Panc1 (cell line): ENCODE measurements at regions not wholly inside any gene's neighbourhood (a gene's known extent, or its start where the extent isn't known, plus 50 kb on each side); places are given as distances from the start of the nearest gene placed in this dataset.
"Not testable (repeated sequence)": the region's sequence is repeated elsewhere in the genome, so short reads cannot be mapped to it uniquely, and the experiment has no call there.

Experiments used
- ATAC-seq: fragments of 200-7000 bp; cut with Tn5 transposase; 2 replicates; pipeline ENCODE4 v1.9.1; 2020; ENCODE audit warnings: mild to moderate bottlenecking, moderate library complexity
- BruUV-seq: library from RNA; stranded (reverse); fragments of 400-500 nt; replicated peaks from 2 replicates; lab custom pipeline; 2021; lab: Mats Ljungman, UMichigan
- CTCF ChIA-PET: fragments of 300-600 bp; sonication (Branson Sonifier 250); formaldehyde crosslinking; loops from one replicate; lab custom pipeline; 2022; ENCODE audit warnings: antibody characterized with exemption; lab: Charles Lee
- POLR2A ChIA-PET: fragments of 300-600 bp; sonication (Branson Sonifier 250); formaldehyde crosslinking; loops from one replicate; lab custom pipeline; 2022; ENCODE audit warnings: antibody characterized with exemption; lab: Charles Lee
- DNase-seq: peaks from one replicate; pipeline ENCODE4 v3.0.0-alpha.2; 2010; ENCODE audit warnings: low read depth, low spot score
- H3K27ac ChIP-seq: 2 replicates; pipeline ENCODE4 v1.5.1; 2011; ENCODE audit warnings: mild to moderate bottlenecking, low read length, inconsistent platforms
- H3K27me3 ChIP-seq: fragments of 200-500 bp; sonication (Bioruptor generic); 2 replicates; pipeline ENCODE4 v1.6.0; 2014; ENCODE audit warnings: low read length, inconsistent platforms; ENCODE audit not compliant: control insufficient read depth, insufficient read depth
- H3K36me3 ChIP-seq: fragments of 200-500 bp; sonication (Bioruptor generic); 2 replicates; pipeline ENCODE4 v1.5.1; 2014; ENCODE audit warnings: inconsistent platforms, mild to moderate bottlenecking, low read length, moderate library complexity; ENCODE audit not compliant: control insufficient read depth, insufficient read depth
- H3K4me1 ChIP-seq: 2 replicates; pipeline ENCODE4 v1.5.1; 2011; ENCODE audit warnings: inconsistent platforms, mild to moderate bottlenecking, low read length, moderate library complexity; ENCODE audit not compliant: control insufficient read depth, insufficient read depth
- H3K4me3 ChIP-seq, 2 experiments: 2 replicates each; pipeline ENCODE4 v1.5.1; 2011 to 2012; ENCODE audit warnings: low read depth in 2 of 2, low read length in 2 of 2, mild to moderate bottlenecking in 2 of 2, inconsistent platforms in 1 of 2, moderate library complexity in 1 of 2
- H3K9me3 ChIP-seq: fragments of 200-500 bp; sonication (Bioruptor generic); 2 replicates; pipeline ENCODE4 v1.5.1; 2014; ENCODE audit warnings: low read depth, mild to moderate bottlenecking, inconsistent platforms, low read length, moderate library complexity; ENCODE audit not compliant: control insufficient read depth, insufficient read depth
- POLR2AphosphoS5 ChIP-seq: IDR thresholded peaks from 2 replicates; pipeline ENCODE4 v1.6.1; 2012; ENCODE audit warnings: mild to moderate bottlenecking, low read depth, low read length, moderate library complexity
- REST ChIP-seq, 2 experiments: IDR thresholded peaks; 2 replicates each; pipeline ENCODE4 v1.6.1; 2011 to 2012; ENCODE audit warnings: low read depth in 2 of 2, control low read depth in 1 of 2, low read length in 1 of 2, mild to moderate bottlenecking in 1 of 2, moderate library complexity in 1 of 2; ENCODE audit not compliant: insufficient read depth in 1 of 2
- SIN3A ChIP-seq: IDR thresholded peaks from 2 replicates; pipeline ENCODE4 v1.6.1; 2012; ENCODE audit warnings: low read depth, mild to moderate bottlenecking, low read length, moderate library complexity, borderline replicate concordance; ENCODE audit not compliant: insufficient read depth
- TCF7L2 ChIP-seq: IDR thresholded peaks from 2 replicates; pipeline ENCODE4 v1.6.1; 2011; ENCODE audit warnings: mild to moderate bottlenecking, low read depth, low read length, inconsistent platforms
- in situ Hi-C: cut with HindIII; loops from 2 replicates; pipeline ENCODE4 v1.10.0; 2016; ENCODE audit warnings: low sequenced_read_pairs, low pct_unique_long_range_greater_than_20kb
- intact Hi-C: fragments of 100-400 bp; cut with micrococcal nuclease; formaldehyde crosslinking; loops from one replicate; pipeline ENCODE4 v1.10.0; 2022; ENCODE audit not compliant: unreplicated experiment
- TF ChIP-seq, protein P1 (sequence below): fragments of 450-650 bp; IDR thresholded peaks from 2 replicates; pipeline ENCODE4 v1.5.1; 2017; ENCODE audit warnings: mild to moderate bottlenecking

GRCh38 chr3:107224026-107224596, 153.1 kb upstream of the CCDC54 start:
- POLR2A ChIA-PET, result no interaction called here

DNA sequence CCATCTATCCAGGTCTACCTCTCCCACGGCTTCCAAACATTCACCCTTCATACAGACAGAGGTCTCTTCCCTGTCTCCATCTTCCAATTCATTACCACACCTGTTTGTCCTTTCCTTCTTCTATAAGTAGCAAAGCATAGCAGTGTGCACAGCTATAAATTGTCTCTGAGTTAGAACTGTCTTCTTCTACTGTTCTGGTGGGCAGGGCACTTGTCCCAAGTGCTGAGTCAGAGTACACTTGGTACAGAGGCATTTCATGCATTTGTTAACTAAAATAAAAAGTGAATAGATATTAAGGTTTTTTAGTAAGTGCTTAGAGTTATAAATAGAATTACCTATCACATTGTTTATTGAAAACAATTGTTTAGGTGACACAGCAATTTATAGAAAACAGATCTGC, 150.1 kb upstream of the CCDC54 start:
- H3K9me3 ChIP-seq, result no peaks in the 10 kb centered on the region
- H3K36me3 ChIP-seq, result no peaks in the 10 kb centered on the region
- ChIA-PET POLR2A (no interaction called here), CTCF (no interaction called here)
- in situ Hi-C loops, result no loop called here
- H3K27me3 ChIP-seq, result peaks cover 2% of the 10 kb centered on the region; the same call in 1 of the 2 replicates
- intact Hi-C loops, result no loop called here
- H3K4me1 ChIP-seq, result no peaks in the 10 kb centered on the region
- BruUV-seq, result no TSS peak
- DNase-seq (no peak), ATAC-seq (no peak)
- TF ChIP-seq POLR2AphosphoS5 (no peak), REST (IDR thresholded peaks at IDR 0.05; ENCODE audit: insufficient read depth in 1 of 2, low read depth in 2 of 2, low read length in 1 of 2) (no peak), SIN3A (no peak), TCF7L2 (no peak)
- TF ChIP-seq, protein P1, sequence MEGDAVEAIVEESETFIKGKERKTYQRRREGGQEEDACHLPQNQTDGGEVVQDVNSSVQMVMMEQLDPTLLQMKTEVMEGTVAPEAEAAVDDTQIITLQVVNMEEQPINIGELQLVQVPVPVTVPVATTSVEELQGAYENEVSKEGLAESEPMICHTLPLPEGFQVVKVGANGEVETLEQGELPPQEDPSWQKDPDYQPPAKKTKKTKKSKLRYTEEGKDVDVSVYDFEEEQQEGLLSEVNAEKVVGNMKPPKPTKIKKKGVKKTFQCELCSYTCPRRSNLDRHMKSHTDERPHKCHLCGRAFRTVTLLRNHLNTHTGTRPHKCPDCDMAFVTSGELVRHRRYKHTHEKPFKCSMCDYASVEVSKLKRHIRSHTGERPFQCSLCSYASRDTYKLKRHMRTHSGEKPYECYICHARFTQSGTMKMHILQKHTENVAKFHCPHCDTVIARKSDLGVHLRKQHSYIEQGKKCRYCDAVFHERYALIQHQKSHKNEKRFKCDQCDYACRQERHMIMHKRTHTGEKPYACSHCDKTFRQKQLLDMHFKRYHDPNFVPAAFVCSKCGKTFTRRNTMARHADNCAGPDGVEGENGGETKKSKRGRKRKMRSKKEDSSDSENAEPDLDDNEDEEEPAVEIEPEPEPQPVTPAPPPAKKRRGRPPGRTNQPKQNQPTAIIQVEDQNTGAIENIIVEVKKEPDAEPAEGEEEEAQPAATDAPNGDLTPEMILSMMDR, result no peak
- no peak overlapping the region for H3K4me3 ChIP-seq
- no peak overlapping the region for H3K27ac ChIP-seq

More at GRCh38 chr3:107224026-107224596, 153.1 kb upstream of the CCDC54 start:
- Histone ChIP-seq H3K27ac (no peak overlapping the region), H3K4me1 (no peaks in the 10 kb centered on the region), H3K36me3 (no peaks in the 10 kb centered on the region), H3K27me3 (no peaks in the 10 kb centered on the region), H3K4me3 (no peak overlapping the region), H3K9me3 (no peaks in the 10 kb centered on the region)
- TF ChIP-seq REST (IDR thresholded peaks at IDR 0.05; ENCODE audit: insufficient read depth in 1 of 2, low read depth in 2 of 2, low read length in 1 of 2) (no peak), SIN3A (no peak), POLR2AphosphoS5 (no peak), TCF7L2 (no peak)
- TF ChIP-seq, protein P1, result no peak
- in situ Hi-C loops, result no loop called here
- ATAC-seq (no peak), DNase-seq (no peak)
- BruUV-seq, result no TSS peak
- intact Hi-C loops, result no loop called here
- CTCF ChIA-PET, result no interaction called here

DNA sequence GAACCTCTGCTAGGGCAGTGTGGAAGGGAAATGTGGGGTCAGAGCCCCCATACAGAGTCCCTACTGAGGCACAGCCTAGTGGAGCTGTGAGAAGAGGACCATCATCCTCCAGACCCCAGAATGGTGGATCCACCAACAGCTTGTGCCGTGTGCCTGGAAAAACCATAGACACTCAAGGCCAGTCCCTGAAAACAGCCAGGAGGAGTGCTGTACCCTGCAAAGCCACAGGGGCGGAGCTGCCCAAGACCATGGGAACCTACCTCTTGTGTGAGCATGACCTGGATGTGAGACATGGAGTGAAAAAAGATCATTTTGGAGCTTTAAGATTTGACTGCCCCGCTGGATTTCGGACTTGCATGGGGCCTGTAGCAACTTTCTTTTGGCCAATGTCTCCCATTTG, 143.4 kb upstream of the CCDC54 start:
- H3K27me3 ChIP-seq, BruUV-seq, H3K27ac ChIP-seq, H3K4me3 ChIP-seq, CTCF ChIA-PET, in situ Hi-C loops, H3K36me3 ChIP-seq, DNase-seq, H3K4me1 ChIP-seq, POLR2A ChIA-PET, H3K9me3 ChIP-seq, ATAC-seq: not testable (repeated sequence)
- intact Hi-C loops, result loop anchor here (2.0 to 10.0 kb wide), 3 partner anchors 189 to 691 kb away; no protein-coding TSS in a partner anchor
